Cerebellar cortex (tissue), 1 donor: ENCODE measurements at regions not wholly inside any gene's neighbourhood (a gene's known extent, or its start where the extent isn't known, plus 50 kb on each side); places are given as distances from the start of the nearest gene placed in this dataset.
"Not testable (repeated sequence)": the region's sequence is repeated elsewhere in the genome, so short reads cannot be mapped to it uniquely, and the experiment has no call there.

ENCODE experiments used
- DNase-seq: peaks from one replicate; pipeline ENCODE4 v3.0.0-alpha.2; 2015; ENCODE audit warnings: low spot score

GRCh38 chr6:21772884-21773575 lies 179.5 kb downstream of the SOX4 start:
- no peak for DNase-seq

- no peak for DNase-seq
Observed at GRCh38 chr6:21773576-21773968, 180.0 kb downstream of the SOX4 start.

- DNase-seq, result no peak
Observed at GRCh38 chr6:21777846-21778245, 184.3 kb downstream of the SOX4 start.

- no peak for DNase-seq
Observed at GRCh38 chr6:21780141-21780540, 186.6 kb downstream of the SOX4 start.

- DNase-seq, result no peak
Observed at GRCh38 chr6:21780679-21781078, 187.1 kb downstream of the SOX4 start.

GRCh38 chr6:21781128-21781527 lies 187.6 kb downstream of the SOX4 start:
- no peak for DNase-seq

GRCh38 chr6:21785164-21785563 lies 191.6 kb downstream of the SOX4 start:
- DNase-seq, result no peak

GRCh38 chr6:21791056-21791455 lies 197.5 kb downstream of the SOX4 start:
- no peak for DNase-seq

- no peak for DNase-seq
Observed at GRCh38 chr6:21791581-21791980, 198.0 kb downstream of the SOX4 start.

- no peak for DNase-seq
Observed at GRCh38 chr6:21792177-21792576, 198.6 kb downstream of the SOX4 start.

- not testable (repeated sequence) for DNase-seq
Observed at GRCh38 chr6:21796979-21797378, 203.4 kb downstream of the SOX4 start.

- no peak for DNase-seq
Observed at GRCh38 chr6:21798468-21798867, 204.9 kb downstream of the SOX4 start.

- no peak for DNase-seq
Observed at GRCh38 chr6:21800330-21800729, 206.8 kb downstream of the SOX4 start.

- DNase-seq, result no peak
Observed at GRCh38 chr6:21800948-21801438, 207.4 kb downstream of the SOX4 start.

GRCh38 chr6:21801446-21802174 lies 208.1 kb downstream of the SOX4 start:
- DNase-seq, result no peak

- no peak for DNase-seq
Observed at GRCh38 chr6:21802175-21802822, 208.7 kb downstream of the SOX4 start.

- no peak for DNase-seq
Observed at GRCh38 chr6:21804941-21805610, 211.5 kb downstream of the SOX4 start.

GRCh38 chr6:21807299-21808044 lies 213.9 kb downstream of the SOX4 start:
- DNase-seq, result no peak

GRCh38 chr6:21808045-21808470 lies 214.5 kb downstream of the SOX4 start:
- no peak for DNase-seq

GRCh38 chr6:21808551-21809242 lies 215.1 kb downstream of the SOX4 start:
- no peak for DNase-seq

- no peak for DNase-seq
Observed at GRCh38 chr6:21811484-21811883, 217.9 kb downstream of the SOX4 start.
